Anterior cingulate cortex (tissue), 58 donors: ENCODE measurements at regions not wholly inside any gene's neighbourhood (a gene's known extent, or its start where the extent isn't known, plus 50 kb on each side); places are given as distances from the start of the nearest gene placed in this dataset.
"Not testable (repeated sequence)": the region's sequence is repeated elsewhere in the genome, so short reads cannot be mapped to it uniquely, and the experiment has no call there.

Source experiments
- DNase-seq, 58 donors: peaks; one replicate each; lab custom pipeline; 2025; lab: John Stamatoyannopoulos, UW

DNA sequence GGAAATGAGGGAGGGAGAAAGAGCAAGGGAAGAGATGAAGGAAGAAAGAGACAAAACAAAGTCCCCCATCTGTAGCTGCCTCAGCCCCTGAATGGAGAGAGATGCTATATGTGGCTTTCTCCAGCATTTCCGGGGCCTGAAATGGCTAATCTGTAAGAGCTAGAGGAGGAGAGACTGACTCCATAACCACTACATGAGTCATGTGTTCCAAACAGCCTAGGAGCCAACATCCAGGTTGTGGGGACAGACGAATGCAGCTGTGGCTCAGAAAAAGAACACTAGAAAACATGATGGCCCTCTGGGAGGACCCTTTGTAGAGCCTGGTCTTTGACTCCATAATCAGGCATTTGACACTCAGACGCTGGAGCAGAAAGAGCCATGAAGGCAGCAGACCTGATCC lies 292.0 kb upstream of the ZNF507 start:
- DNase-seq, result no peak

GRCh38 chr19:32053861-32054260 lies 291.5 kb upstream of the ZNF507 start:
- peak in 5 of 58 donors; percentile 5 to 35 (median 9) for DNase-seq

DNA sequence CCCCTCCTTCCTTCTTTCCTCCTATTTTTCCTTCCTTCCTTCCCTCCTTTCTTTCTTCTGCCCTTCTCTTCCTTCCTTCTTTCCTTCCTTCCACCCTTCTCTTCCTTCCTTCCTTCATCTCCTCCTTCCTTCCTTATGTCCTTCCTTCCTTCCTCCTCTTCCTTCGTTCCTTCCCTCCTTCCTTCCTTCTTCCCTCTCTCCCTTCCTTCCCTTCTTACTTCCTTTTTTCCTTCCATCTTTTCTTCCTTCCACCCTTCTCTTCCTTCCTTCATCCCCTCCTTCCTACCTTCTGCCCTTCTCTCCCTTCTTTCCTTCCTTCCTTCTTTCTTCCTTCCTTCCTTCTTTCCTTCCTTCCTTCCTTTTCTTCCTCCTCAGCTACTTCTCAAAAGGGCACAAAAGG lies 287.3 kb upstream of the ZNF507 start:
- DNase-seq, result no peak

GRCh38 chr19:32061315-32061714 lies 284.1 kb upstream of the ZNF507 start:
- DNase-seq, result no peak

DNA sequence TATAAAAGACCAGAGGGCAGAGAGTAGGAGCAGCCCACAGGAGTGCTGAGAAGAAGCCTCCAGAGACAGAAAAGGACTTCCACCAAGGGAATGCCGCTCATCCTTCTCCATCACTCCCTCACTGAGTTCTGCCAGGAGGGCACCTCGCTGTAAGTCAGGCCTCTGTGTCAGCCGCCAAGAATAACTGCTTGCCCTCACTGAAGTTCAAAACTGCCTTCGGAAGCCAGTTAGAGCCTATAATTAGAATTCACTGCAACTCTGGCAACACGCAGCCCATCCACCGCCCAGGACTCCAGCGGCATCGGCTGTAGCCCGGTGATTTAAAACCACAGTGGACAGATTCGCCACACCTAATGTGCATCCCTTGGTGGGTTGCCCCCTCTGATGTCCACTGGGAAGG lies 281.8 kb upstream of the ZNF507 start:
- no peak for DNase-seq

DNA sequence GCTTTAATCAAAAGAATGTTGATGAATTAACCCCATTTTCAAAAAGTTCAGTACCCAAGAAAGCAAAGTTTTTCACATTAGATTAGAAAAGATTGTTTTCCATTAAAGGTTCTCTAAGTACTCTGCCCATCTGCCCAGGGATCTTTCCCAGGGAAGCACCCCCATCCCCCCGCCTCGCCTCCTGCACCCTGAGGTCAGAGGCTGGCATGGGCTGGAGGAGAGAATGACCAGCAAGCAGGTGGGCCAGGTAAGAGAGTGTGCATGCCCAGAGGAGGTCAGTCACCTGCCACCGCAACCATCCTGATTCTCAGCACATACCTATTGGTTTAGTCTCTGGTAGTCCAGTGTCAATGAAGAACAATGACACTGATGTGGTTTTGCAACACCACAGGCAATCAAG lies 279.4 kb upstream of the ZNF507 start:
- DNase-seq, result no peak

- DNase-seq, result no peak
Measured at GRCh38 chr19:32067685-32068084, 277.7 kb upstream of the ZNF507 start.

- no peak for DNase-seq
Measured at GRCh38 chr19:32068793-32069192, 276.6 kb upstream of the ZNF507 start.

- no peak for DNase-seq
Measured at GRCh38 chr19:32070101-32070500, 275.3 kb upstream of the ZNF507 start.

DNA sequence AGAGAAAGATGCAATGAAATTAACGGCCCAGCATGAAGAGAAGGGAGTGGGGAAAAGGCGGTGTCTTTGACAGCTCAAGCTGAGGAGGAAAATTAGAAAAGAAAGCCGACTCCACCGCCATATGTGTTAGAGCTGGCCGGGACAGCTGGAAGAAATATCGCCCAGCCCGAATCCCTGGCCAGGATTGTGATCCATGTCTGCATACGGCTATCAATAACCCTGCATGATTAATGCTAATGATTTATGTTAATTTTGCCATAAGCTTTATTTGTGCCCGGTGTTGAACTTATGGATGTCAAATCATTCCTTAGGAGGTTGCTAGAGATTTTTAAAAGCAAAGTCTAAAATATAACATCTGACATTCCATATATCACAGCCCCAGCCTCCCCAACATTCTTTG lies 263.4 kb upstream of the ZNF507 start:
- no peak for DNase-seq

DNA sequence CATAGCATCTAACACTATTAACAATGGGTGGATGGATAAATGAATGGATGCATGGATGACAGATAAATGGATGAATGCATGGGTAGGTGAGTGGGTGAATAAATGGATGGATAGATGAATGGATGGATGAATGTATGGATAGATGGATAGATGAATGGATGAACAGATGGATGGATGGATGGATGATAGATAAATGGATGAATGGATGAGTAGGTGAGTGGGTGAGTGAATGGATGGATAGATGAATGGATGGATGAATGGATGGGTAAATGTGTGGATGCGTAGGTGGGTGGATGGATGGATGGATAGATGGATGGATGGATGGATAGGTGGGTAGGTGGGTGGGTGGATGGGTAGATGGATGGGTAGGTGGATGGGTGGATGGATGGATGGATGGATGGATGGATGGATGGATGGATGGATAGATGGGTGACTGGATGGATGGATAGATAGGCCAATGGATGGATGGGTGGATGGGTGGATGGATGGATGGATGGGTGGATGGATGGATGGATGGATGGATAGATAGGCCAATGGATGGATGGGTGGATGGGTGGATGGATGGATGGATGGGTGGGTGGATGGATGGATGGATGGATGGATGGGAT lies 260.6 kb upstream of the ZNF507 start:
- not testable (repeated sequence) for DNase-seq

DNA sequence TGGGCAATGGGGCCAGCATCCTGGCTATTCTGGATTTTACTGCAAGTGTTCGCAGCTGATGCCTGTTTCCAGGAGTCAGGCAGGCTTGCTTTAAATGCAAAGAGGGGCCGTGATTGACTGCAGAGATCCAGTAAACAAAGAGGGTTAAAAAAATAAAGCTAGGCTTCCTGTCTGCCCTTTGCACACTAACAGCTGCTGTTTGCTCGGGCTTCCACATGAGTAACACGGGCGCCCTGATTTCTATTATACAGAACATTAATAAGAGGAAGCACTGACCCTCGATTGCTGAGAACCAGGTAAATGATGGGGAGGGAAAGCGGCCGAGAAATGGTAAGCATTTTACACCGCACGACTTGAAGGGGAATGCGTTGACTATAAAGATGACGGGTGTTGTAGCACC lies 254.2 kb upstream of the ZNF507 start:
- DNase-seq, result no peak

DNA sequence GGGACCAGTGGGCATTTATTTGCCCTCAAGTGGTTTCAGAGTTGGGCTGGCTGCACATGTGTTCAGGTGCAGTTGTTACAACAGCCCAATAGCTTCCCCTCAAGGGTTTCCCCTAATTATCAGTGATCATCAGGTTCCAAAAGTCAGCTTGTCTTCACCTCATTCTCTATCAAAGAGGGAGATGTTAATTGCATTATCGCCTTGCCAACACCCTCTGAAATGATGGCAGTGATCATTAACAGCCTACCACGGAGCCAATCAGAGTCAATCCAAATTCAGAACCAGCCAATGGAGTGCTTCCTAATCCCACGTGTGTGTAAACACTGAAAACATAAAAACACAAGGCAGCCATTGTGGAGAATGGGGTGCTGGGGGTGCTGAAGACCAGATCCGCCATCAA lies 248.4 kb upstream of the ZNF507 start:
- no peak for DNase-seq

DNA sequence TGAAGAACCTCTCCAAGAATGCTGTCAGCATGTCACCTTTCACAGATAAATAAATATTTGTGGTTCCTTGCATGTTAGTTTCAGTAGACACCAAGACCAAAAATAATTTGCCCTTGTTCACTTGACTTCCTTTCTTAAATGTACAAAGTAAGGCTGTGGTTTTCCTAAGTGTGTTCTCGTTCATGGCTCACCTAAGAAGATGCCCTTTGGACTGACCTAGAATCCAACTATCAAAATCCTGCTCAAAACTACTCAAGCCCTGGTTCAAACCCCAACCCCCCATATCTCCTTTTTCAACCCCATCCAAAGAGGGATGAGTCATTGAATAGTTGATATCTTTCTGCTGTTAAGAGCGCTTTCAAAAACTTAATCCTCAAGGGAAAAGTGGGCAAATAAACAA lies 247.8 kb upstream of the ZNF507 start:
- DNase-seq, result no peak

- DNase-seq, result no peak
Measured at GRCh38 chr19:32098968-32099367, 246.4 kb upstream of the ZNF507 start.

- DNase-seq, result no peak
Measured at GRCh38 chr19:32101206-32101605, 244.2 kb upstream of the ZNF507 start.

- DNase-seq, result no peak
Measured at GRCh38 chr19:32103541-32103940, 241.9 kb upstream of the ZNF507 start.

DNA sequence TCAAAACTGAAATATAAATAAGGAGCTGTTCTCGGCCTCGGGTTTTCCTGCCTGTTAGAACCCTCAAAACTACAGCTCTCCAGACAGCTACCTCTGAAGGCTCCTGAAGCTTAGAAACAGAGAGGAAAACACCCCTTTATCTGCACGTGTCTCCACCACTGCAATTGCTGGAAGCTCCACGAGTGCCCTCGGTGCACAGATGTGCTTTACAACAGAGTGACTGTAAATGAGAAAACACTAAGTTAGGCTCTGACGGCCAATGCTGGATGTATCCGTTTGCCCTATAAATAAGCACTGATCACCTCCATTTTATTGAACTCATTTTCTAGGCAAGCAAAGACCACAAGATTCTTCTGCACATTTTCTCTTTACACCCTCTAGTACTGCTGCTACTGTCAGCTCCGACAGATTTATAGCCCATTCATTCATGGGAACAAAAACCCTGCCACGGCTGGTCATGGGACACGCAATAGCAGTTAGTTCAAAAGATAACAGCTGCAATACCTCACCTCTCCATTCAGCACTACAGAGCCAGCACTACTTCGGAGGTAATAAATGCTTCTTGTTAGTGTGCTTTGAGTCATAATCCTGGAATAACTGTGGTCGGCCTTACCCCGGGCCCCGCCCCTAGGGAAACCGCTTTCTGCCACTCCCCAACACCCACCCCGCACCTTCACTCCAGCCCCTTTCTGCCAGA lies 241.1 kb upstream of the ZNF507 start:
- DNase-seq, result no peak

- no peak for DNase-seq
Measured at GRCh38 chr19:32104850-32105235, 240.6 kb upstream of the ZNF507 start.

DNA sequence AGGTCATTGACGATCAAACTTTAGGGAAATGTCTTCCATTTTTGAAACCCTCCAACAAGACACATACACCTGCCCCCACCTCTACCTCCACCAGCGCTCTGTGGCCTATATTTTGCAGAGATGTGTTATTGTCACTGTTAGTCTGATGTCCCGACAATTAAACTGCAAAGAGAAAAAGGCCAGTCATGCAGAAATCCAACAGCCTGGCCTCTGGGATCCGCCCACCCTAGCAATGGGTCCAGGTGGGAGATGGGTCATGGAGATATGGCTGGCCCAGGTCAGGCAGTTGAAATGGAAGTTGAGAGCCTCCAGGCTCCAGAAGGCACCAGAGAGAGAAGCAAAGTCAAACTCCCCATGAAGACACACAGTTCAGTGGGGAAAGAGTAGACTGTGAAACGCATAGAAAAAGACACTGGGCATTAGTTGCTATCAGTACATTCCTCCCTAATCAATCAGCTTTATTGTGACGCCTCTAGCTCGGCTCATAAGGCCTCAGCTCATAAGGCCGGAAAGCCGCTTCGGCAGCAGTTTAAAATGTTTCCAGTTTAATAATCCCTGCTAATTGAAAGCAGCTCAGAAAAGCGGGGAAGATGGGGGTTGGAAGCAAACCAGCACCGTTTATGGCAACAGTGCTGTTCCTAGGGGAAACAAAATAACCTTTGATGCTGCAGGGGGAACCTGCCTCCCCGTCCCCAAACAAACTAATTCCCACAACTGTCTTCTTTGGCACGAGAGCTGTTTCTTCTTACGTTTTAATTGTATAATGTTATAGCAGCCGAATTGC lies 239.7 kb upstream of the ZNF507 start:
- no peak for DNase-seq

GRCh38 chr19:32122258-32122657 lies 223.2 kb upstream of the ZNF507 start:
- no peak for DNase-seq
